GM19023 (cell line): ENCODE measurements at regions not wholly inside any gene's neighbourhood (a gene's known extent, or its start where the extent isn't known, plus 50 kb on each side); places are given as distances from the start of the nearest gene placed in this dataset.

Source experiments
- ATAC-seq: cut with Tn5 transposase; IDR thresholded peaks from one replicate; pipeline ENCODE4 v1.9.1; 2021; ENCODE audit warnings: mild to moderate bottlenecking, moderate library complexity; ENCODE audit not compliant: unreplicated experiment

- ATAC-seq, result no peak
These were observed 124.6 kb upstream of the BCL2L14 start for GRCh38 chr12:11946161-11946560.

GRCh38 chr12:11947213-11947612, 123.5 kb upstream of the BCL2L14 start:
- no peak for ATAC-seq

- no peak for ATAC-seq
These were observed 120.9 kb upstream of the BCL2L14 start for GRCh38 chr12:11949738-11950411.

- no peak for ATAC-seq
These were observed 119.5 kb upstream of the BCL2L14 start for GRCh38 chr12:11951209-11951608.

GRCh38 chr12:11953523-11953922, 117.2 kb upstream of the BCL2L14 start:
- no peak for ATAC-seq

GRCh38 chr12:11954181-11954580, 116.6 kb upstream of the BCL2L14 start:
- ATAC-seq, result no peak

- ATAC-seq, result no peak
These were observed 112.3 kb upstream of the BCL2L14 start for GRCh38 chr12:11958221-11959091.

- no peak for ATAC-seq
These were observed 111.5 kb upstream of the BCL2L14 start for GRCh38 chr12:11959117-11959823.

- ATAC-seq, result no peak
These were observed 110.1 kb upstream of the BCL2L14 start for GRCh38 chr12:11960646-11961045.

- ATAC-seq, result no peak
These were observed 109.1 kb upstream of the BCL2L14 start for GRCh38 chr12:11961686-11962085.

GRCh38 chr12:11962860-11963259, 107.9 kb upstream of the BCL2L14 start:
- ATAC-seq, result no peak

- no peak for ATAC-seq
These were observed 106.8 kb upstream of the BCL2L14 start for GRCh38 chr12:11963841-11964471.

- no peak for ATAC-seq
These were observed 105.4 kb upstream of the BCL2L14 start for GRCh38 chr12:11965258-11965910.

GRCh38 chr12:11967376-11968047, 103.2 kb upstream of the BCL2L14 start:
- no peak for ATAC-seq

GRCh38 chr12:11968048-11968383, 102.7 kb upstream of the BCL2L14 start:
- no peak for ATAC-seq

GRCh38 chr12:11968516-11968915, 102.2 kb upstream of the BCL2L14 start:
- no peak for ATAC-seq

GRCh38 chr12:11969437-11970154, 101.1 kb upstream of the BCL2L14 start:
- ATAC-seq, result peak; percentile 87

GRCh38 chr12:11970155-11970520, 100.6 kb upstream of the BCL2L14 start:
- ATAC-seq, result no peak

GRCh38 chr12:11973396-11973795, 97.3 kb upstream of the BCL2L14 start:
- no peak for ATAC-seq

- no peak for ATAC-seq
These were observed 94.7 kb upstream of the BCL2L14 start for GRCh38 chr12:11976005-11976404.
